Lower lobe of right lung (tissue), 2 donors: ENCODE measurements at regions not wholly inside any gene's neighbourhood (a gene's known extent, or its start where the extent isn't known, plus 50 kb on each side); places are given as distances from the start of the nearest gene placed in this dataset.
"Not testable (repeated sequence)": the region's sequence is repeated elsewhere in the genome, so short reads cannot be mapped to it uniquely, and the experiment has no call there.

Experiments
- ATAC-seq, 2 donors: fragments of 200-7000 bp; cut with Tn5 transposase; one replicate each; pipeline ENCODE4 v1.9.1; 2020 to 2022; ENCODE audit warnings: mild to moderate bottlenecking in 2 of 2, moderate library complexity in 2 of 2
- DNase-seq: peaks from one replicate; pipeline ENCODE4 v3.0.0-alpha.2; 2020
- H3K27ac ChIP-seq: fragments of 200-600 bp; one replicate; pipeline ENCODE4 v1.8.0; 2022
- H3K27me3 ChIP-seq: fragments of 200-600 bp; one replicate; pipeline ENCODE4 v1.8.0; 2022; ENCODE audit warnings: low read depth
- H3K36me3 ChIP-seq: fragments of 200-600 bp; one replicate; pipeline ENCODE4 v1.8.0; 2022; ENCODE audit warnings: mild to moderate bottlenecking
- H3K4me1 ChIP-seq: fragments of 200-600 bp; one replicate; pipeline ENCODE4 v1.8.0; 2022
- H3K4me3 ChIP-seq: fragments of 200-600 bp; one replicate; pipeline ENCODE4 v1.8.0; 2022; ENCODE audit warnings: mild to moderate bottlenecking
- H3K9me3 ChIP-seq: fragments of 200-600 bp; one replicate; pipeline ENCODE4 v1.8.0; 2022
- intact Hi-C: fragments of 100-400 bp; cut with DNase I; formaldehyde crosslinking; loops from one replicate; pipeline ENCODE4 v1.11.0; 2022
- TF ChIP-seq, protein P1 (sequence below): fragments of 200-600 bp; IDR thresholded peaks from one replicate; pipeline ENCODE4 v1.8.0; 2022; ENCODE audit warnings: antibody characterized with exemption, mild to moderate bottlenecking
- donor health status: DM: no; HTN: yes; CAD: no; lungs with severe emphysema.

DNA sequence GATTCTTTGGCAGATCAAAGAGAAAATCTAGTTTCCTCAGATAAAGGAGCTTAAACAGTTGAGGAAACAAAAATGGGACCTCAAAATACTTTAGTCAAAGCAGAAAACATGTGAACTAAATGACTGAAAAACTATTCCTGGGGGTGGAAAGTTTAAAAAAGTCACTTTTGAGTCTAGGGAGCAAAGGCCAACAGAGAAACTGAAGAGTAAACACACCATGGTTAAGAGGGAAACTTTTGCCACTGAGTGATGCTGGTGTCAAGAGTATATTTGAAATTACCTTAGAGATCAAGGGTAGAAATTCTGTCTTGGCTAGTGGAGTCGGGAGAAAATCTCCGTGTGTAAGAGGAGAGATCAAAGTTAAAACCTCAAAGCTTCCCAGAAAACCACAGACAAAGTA, 501.2 kb upstream of the ADGRL4 start:
- Histone ChIP-seq H3K27me3 (no peaks in the 10 kb centered on the region), H3K9me3 (no peaks in the 10 kb centered on the region), H3K4me1 (no peaks in the 10 kb centered on the region), H3K4me3 (no peak overlapping the region), H3K27ac (no peak overlapping the region), H3K36me3 (no peaks in the 10 kb centered on the region)
- ATAC-seq (no peak), DNase-seq (no peak)
- TF ChIP-seq, protein P1, sequence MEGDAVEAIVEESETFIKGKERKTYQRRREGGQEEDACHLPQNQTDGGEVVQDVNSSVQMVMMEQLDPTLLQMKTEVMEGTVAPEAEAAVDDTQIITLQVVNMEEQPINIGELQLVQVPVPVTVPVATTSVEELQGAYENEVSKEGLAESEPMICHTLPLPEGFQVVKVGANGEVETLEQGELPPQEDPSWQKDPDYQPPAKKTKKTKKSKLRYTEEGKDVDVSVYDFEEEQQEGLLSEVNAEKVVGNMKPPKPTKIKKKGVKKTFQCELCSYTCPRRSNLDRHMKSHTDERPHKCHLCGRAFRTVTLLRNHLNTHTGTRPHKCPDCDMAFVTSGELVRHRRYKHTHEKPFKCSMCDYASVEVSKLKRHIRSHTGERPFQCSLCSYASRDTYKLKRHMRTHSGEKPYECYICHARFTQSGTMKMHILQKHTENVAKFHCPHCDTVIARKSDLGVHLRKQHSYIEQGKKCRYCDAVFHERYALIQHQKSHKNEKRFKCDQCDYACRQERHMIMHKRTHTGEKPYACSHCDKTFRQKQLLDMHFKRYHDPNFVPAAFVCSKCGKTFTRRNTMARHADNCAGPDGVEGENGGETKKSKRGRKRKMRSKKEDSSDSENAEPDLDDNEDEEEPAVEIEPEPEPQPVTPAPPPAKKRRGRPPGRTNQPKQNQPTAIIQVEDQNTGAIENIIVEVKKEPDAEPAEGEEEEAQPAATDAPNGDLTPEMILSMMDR = no peak
- intact Hi-C loops = no loop called here

GRCh38 chr1:79501153-79501552, 494.6 kb upstream of the ADGRL4 start:
- no peaks in the 10 kb centered on the region for H3K4me1 ChIP-seq
- ATAC-seq = no peak
- TF ChIP-seq, protein P1 = no peak
- no peaks in the 10 kb centered on the region for H3K36me3 ChIP-seq
- H3K27me3 ChIP-seq = no peaks in the 10 kb centered on the region
- intact Hi-C loops = no loop called here
- H3K9me3 ChIP-seq = no peaks in the 10 kb centered on the region
- H3K27ac ChIP-seq = no peak overlapping the region
- DNase-seq = no peak
- no peak overlapping the region for H3K4me3 ChIP-seq

- H3K4me3 ChIP-seq = no peak overlapping the region
- no peak overlapping the region for H3K27ac ChIP-seq
- H3K4me1 ChIP-seq = no peaks in the 10 kb centered on the region
- TF ChIP-seq, protein P1 = no peak
- H3K27me3 ChIP-seq = no peaks in the 10 kb centered on the region
- no peaks in the 10 kb centered on the region for H3K36me3 ChIP-seq
- intact Hi-C loops = no loop called here
- H3K9me3 ChIP-seq = no peaks in the 10 kb centered on the region
- no peak for DNase-seq
- ATAC-seq = no peak
Measured at GRCh38 chr1:79499541-79499940, 493.0 kb upstream of the ADGRL4 start.

GRCh38 chr1:79497193-79497773, 490.8 kb upstream of the ADGRL4 start:
- Histone ChIP-seq H3K27ac (no peak overlapping the region), H3K36me3 (no peaks in the 10 kb centered on the region), H3K4me1 (no peaks in the 10 kb centered on the region), H3K9me3 (no peaks in the 10 kb centered on the region), H3K4me3 (no peak overlapping the region), H3K27me3 (no peaks in the 10 kb centered on the region)
- intact Hi-C loops = no loop called here
- ATAC-seq (peak; percentile 42 to 46), DNase-seq (no peak)
- TF ChIP-seq, protein P1 = peak; percentile 67

- no peaks in the 10 kb centered on the region for H3K4me1 ChIP-seq
- DNase-seq (no peak), ATAC-seq (no peak)
- TF ChIP-seq, protein P1 = no peak
- intact Hi-C loops = no loop called here
- H3K4me3 ChIP-seq = no peak overlapping the region
- H3K36me3 ChIP-seq = no peaks in the 10 kb centered on the region
- no peak overlapping the region for H3K27ac ChIP-seq
- no peaks in the 10 kb centered on the region for H3K9me3 ChIP-seq
- no peaks in the 10 kb centered on the region for H3K27me3 ChIP-seq
Measured at GRCh38 chr1:79496129-79496528, 489.6 kb upstream of the ADGRL4 start.

DNA sequence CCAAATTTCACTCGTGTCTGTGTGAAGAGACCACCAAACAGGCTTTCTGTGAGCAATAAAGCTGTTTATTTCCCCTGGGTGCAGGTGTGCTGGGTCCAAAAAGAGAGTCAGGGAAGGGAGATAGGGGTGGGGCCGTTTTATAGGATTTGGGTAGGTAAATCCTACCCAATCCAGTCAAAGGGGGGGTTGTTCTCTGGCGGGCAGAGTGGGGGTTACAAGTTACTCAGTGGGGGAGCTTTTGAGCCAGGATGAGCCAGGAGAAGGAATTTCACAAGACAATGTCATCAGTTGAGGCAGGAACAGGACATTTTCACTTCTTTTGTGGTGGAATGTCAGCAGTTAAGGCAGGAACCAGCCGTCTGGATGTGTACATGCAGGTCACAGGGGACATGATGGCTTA, 487.2 kb upstream of the ADGRL4 start:
- not testable (repeated sequence) for DNase-seq, ATAC-seq, H3K4me3 ChIP-seq

DNA sequence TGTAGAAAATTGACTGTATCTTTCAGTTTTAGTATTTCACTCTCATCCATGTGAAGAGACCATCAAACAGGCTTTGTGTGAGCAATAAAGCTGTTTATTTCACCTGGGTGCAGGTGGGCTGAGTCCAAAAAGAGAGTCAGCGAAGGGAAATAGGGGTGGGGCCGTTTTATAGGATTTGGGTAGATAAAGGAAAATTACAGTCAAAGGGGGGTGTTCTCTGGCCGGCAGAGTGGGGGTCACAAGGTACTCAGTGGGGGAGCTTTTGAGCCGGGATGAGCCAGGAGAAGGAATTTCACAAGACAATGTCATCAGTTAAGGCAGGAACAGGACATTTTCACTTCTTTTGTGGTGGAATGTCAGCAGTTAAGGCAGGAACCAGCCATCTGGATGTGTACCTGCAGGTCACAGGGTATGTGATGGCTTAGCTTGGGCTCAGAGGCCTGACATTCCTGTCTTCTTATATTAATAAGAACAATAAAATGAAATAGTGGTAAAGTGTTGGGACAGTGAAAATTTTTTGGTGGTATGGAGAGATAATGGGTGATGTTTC, 482.1 kb upstream of the ADGRL4 start:
- H3K4me1 ChIP-seq, ATAC-seq, intact Hi-C loops, H3K27ac ChIP-seq, H3K9me3 ChIP-seq, H3K36me3 ChIP-seq, H3K4me3 ChIP-seq, DNase-seq, H3K27me3 ChIP-seq: not testable (repeated sequence)

More for the DNA sequence above, 487.2 kb upstream of the ADGRL4 start:
- H3K9me3 ChIP-seq, H3K27ac ChIP-seq, H3K4me1 ChIP-seq, H3K27me3 ChIP-seq, intact Hi-C loops, H3K36me3 ChIP-seq: not testable (repeated sequence)
